ENCODE measurements at regions not wholly inside any gene's neighbourhood (a gene's known extent, or its start where the extent isn't known, plus 50 kb on each side); places are given as distances from the start of the nearest gene placed in this dataset.

- ChIA-PET CTCF (no interaction called here), POLR2A (no interaction called here)
- DNase-seq (no peak), ATAC-seq (ENCODE audit: low read depth) (no peak)
- TF ChIP-seq CTCF (IDR thresholded peaks at IDR 0.05), result no peak
- TF ChIP-seq EZH2 (IDR thresholded peaks at IDR 0.05; ENCODE audit: borderline replicate concordance, insufficient read depth, low read depth, low read length, poor library complexity, severe bottlenecking), result no peak
- Mint-ChIP-seq H3K4me3 (no peak overlapping the region), H3K27ac (no peak overlapping the region), H3K9me3 (ENCODE audit: insufficient read depth) (no peaks in the 10 kb centered on the region), H3K27me3 (peaks cover 14% of the 10 kb centered on the region), H3K4me1 (no peaks in the 10 kb centered on the region)
- Histone ChIP-seq H3K4me3 (ENCODE audit: control extremely low read depth in 1 of 5, extremely low read depth in 1 of 5, insufficient read depth in 1 of 5, low read depth in 2 of 5, low read length in 4 of 5) (no peak overlapping the region), H3K27ac (ENCODE audit: low read length in 2 of 2) (no peak overlapping the region), H3K4me1 (ENCODE audit: control insufficient read depth in 2 of 2, insufficient read depth in 2 of 2, low read length in 2 of 2) (no peaks in the 10 kb centered on the region), H2AFZ (ENCODE audit: insufficient read depth, low read depth, low read length, poor library complexity, severe bottlenecking) (no peak overlapping the region), H3K4me2 (replicated peaks; ENCODE audit: low read depth, low read length, poor library complexity, severe bottlenecking) (no peak overlapping the region), H3K9me3 (ENCODE audit: control extremely low read depth in 1 of 3, control insufficient read depth in 2 of 3, insufficient read depth in 1 of 3, low read length in 2 of 3) (no peaks in the 10 kb centered on the region), H3K79me2 (ENCODE audit: control insufficient read depth, insufficient read depth, low read length) (no peaks in the 10 kb centered on the region), H3K27me3 (replicated peaks in 1 of 4; ENCODE audit: control extremely low read depth in 1 of 4, control insufficient read depth in 3 of 4, insufficient read depth in 4 of 4, low read length in 3 of 4) (peaks cover 0 to 4% (median 0%) of the 10 kb centered on the region in 4 experiments), H4K20me1 (ENCODE audit: control insufficient read depth, insufficient read depth, low read length, poor library complexity, severe bottlenecking) (no peaks in the 10 kb centered on the region), H3K36me3 (replicated peaks in 1 of 2; ENCODE audit: control extremely low read depth in 1 of 2, control insufficient read depth in 1 of 2, extremely low read depth in 1 of 2, insufficient read depth in 2 of 2, low read length in 1 of 2) (no peaks in the 10 kb centered on the region), H3K9ac (ENCODE audit: low read length) (no peak overlapping the region)
- WGBS (ENCODE audit: insufficient coverage), result no CpG with 5 or more reads among the region's 4 CpGs
- intact Hi-C loops (cut with micrococcal nuclease), result no loop called here
Measured at GRCh38 chr6:146908786-146909185, 295.4 kb upstream of the STXBP5 start.

- TF ChIP-seq EZH2 (IDR thresholded peaks at IDR 0.05; ENCODE audit: borderline replicate concordance, insufficient read depth, low read depth, low read length, poor library complexity, severe bottlenecking), result no peak
- no peak for TF ChIP-seq CTCF (IDR thresholded peaks at IDR 0.05)
- H3K9ac ChIP-seq (ENCODE audit: low read length), result no peak overlapping the region
- no peaks in the 10 kb centered on the region for H3K36me3 ChIP-seq (replicated peaks in 1 of 2; ENCODE audit: control extremely low read depth in 1 of 2, control insufficient read depth in 1 of 2, extremely low read depth in 1 of 2, insufficient read depth in 2 of 2, low read length in 1 of 2)
- DNase-seq (no peak), ATAC-seq (ENCODE audit: low read depth) (no peak)
- no peaks in the 10 kb centered on the region for H4K20me1 ChIP-seq (ENCODE audit: control insufficient read depth, insufficient read depth, low read length, poor library complexity, severe bottlenecking)
- H3K9me3 ChIP-seq (ENCODE audit: control extremely low read depth in 1 of 3, control insufficient read depth in 2 of 3, insufficient read depth in 1 of 3, low read length in 2 of 3), result no peaks in the 10 kb centered on the region
- no peak overlapping the region for H2AFZ ChIP-seq (ENCODE audit: insufficient read depth, low read depth, low read length, poor library complexity, severe bottlenecking)
- Mint-ChIP-seq H3K9me3 (ENCODE audit: insufficient read depth) (no peaks in the 10 kb centered on the region), H3K4me1 (no peaks in the 10 kb centered on the region), H3K4me3 (no peak overlapping the region), H3K27ac (no peak overlapping the region), H3K27me3 (peaks cover 18% of the 10 kb centered on the region)
- no peaks in the 10 kb centered on the region for H3K4me1 ChIP-seq (ENCODE audit: control insufficient read depth in 2 of 2, insufficient read depth in 2 of 2, low read length in 2 of 2)
- H3K4me2 ChIP-seq (replicated peaks; ENCODE audit: low read depth, low read length, poor library complexity, severe bottlenecking), result no peak overlapping the region
- H3K4me3 ChIP-seq (ENCODE audit: control extremely low read depth in 1 of 5, extremely low read depth in 1 of 5, insufficient read depth in 1 of 5, low read depth in 2 of 5, low read length in 4 of 5), result no peak overlapping the region
- no CpG with 5 or more reads among the region's 2 CpGs for WGBS (ENCODE audit: insufficient coverage)
- CTCF ChIA-PET, result no interaction called here
- no peaks in the 10 kb centered on the region for H3K79me2 ChIP-seq (ENCODE audit: control insufficient read depth, insufficient read depth, low read length)
- H3K27ac ChIP-seq (ENCODE audit: low read length in 2 of 2), result no peak overlapping the region
- intact Hi-C loops (cut with micrococcal nuclease), result no loop called here
- POLR2A ChIA-PET, result no interaction called here
- H3K27me3 ChIP-seq (replicated peaks in 1 of 4; ENCODE audit: control extremely low read depth in 1 of 4, control insufficient read depth in 3 of 4, insufficient read depth in 4 of 4, low read length in 3 of 4), result peaks cover 0 to 4% (median 0%) of the 10 kb centered on the region in 4 experiments
Measured at GRCh38 chr6:146909376-146909775, 294.8 kb upstream of the STXBP5 start.

Data from B cell (primary cell).